ENCODE measurements at regions not wholly inside any gene's neighbourhood (a gene's known extent, or its start where the extent isn't known, plus 50 kb on each side); places are given as distances from the start of the nearest gene placed in this dataset.

- CTCF ChIA-PET = interaction anchor here (0.6 kb wide), 1 partner anchor 47 kb away, joined by 4 read pairs; no protein-coding TSS in a partner anchor
- intact Hi-C loops (cut with micrococcal nuclease; ENCODE audit: unreplicated experiment) = no loop called here
- DNase-seq = no peak
Measured at GRCh38 chr5:126334760-126335159, 88.4 kb upstream of the GRAMD2B start.

GRCh38 chr5:126335886-126336285, 87.3 kb upstream of the GRAMD2B start:
- H3K27ac Mint-ChIP-seq (ENCODE audit: unreplicated experiment) = no peak overlapping the region
- peaks cover 3% of the 10 kb centered on the region for H3K27me3 Mint-ChIP-seq (ENCODE audit: insufficient read depth, unreplicated experiment)
- Histone ChIP-seq H3K36me3 (ENCODE audit: control insufficient read depth, insufficient read depth, low read length) (no peaks in the 10 kb centered on the region), H3K4me1 (no peaks in the 10 kb centered on the region), H3K4me3 (ENCODE audit: low read depth, low read length) (no peak overlapping the region), H3K9me3 (no peaks in the 10 kb centered on the region), H3K27me3 (replicated peaks; ENCODE audit: control insufficient read depth, insufficient read depth, low read length) (no peaks in the 10 kb centered on the region)
- intact Hi-C loops (cut with micrococcal nuclease; ENCODE audit: unreplicated experiment) = no loop called here
- CTCF ChIA-PET = no interaction called here
- no peaks in the 10 kb centered on the region for H3K4me1 Mint-ChIP-seq (ENCODE audit: low read depth, unreplicated experiment)
- no peak overlapping the region for H3K4me3 Mint-ChIP-seq (ENCODE audit: unreplicated experiment)
- H3K36me3 Mint-ChIP-seq (ENCODE audit: insufficient read depth, unreplicated experiment) = no peaks in the 10 kb centered on the region
- POLR2A ChIA-PET = no interaction called here
- TF ChIP-seq, protein P1, sequence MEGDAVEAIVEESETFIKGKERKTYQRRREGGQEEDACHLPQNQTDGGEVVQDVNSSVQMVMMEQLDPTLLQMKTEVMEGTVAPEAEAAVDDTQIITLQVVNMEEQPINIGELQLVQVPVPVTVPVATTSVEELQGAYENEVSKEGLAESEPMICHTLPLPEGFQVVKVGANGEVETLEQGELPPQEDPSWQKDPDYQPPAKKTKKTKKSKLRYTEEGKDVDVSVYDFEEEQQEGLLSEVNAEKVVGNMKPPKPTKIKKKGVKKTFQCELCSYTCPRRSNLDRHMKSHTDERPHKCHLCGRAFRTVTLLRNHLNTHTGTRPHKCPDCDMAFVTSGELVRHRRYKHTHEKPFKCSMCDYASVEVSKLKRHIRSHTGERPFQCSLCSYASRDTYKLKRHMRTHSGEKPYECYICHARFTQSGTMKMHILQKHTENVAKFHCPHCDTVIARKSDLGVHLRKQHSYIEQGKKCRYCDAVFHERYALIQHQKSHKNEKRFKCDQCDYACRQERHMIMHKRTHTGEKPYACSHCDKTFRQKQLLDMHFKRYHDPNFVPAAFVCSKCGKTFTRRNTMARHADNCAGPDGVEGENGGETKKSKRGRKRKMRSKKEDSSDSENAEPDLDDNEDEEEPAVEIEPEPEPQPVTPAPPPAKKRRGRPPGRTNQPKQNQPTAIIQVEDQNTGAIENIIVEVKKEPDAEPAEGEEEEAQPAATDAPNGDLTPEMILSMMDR (IDR thresholded peaks at IDR 0.05; ENCODE audit: insufficient read depth in 1 of 2, low read depth in 1 of 2, low read length in 1 of 2, severe bottlenecking in 1 of 2, unreplicated experiment in 1 of 2) = no peak
- DNase-seq = no peak
- BruUV-seq (replicated peaks) = no TSS peak
- H3K9me3 Mint-ChIP-seq (ENCODE audit: unreplicated experiment) = no peaks in the 10 kb centered on the region

More at GRCh38 chr5:126334760-126335159, 88.4 kb upstream of the GRAMD2B start:
- Mint-ChIP-seq H3K27ac (ENCODE audit: unreplicated experiment) (no peak overlapping the region), H3K27me3 (ENCODE audit: insufficient read depth, unreplicated experiment) (peaks cover 3% of the 10 kb centered on the region), H3K36me3 (ENCODE audit: insufficient read depth, unreplicated experiment) (no peaks in the 10 kb centered on the region), H3K9me3 (ENCODE audit: unreplicated experiment) (no peaks in the 10 kb centered on the region), H3K4me1 (ENCODE audit: low read depth, unreplicated experiment) (no peaks in the 10 kb centered on the region), H3K4me3 (ENCODE audit: unreplicated experiment) (no peak overlapping the region)
- Histone ChIP-seq H3K36me3 (ENCODE audit: control insufficient read depth, insufficient read depth, low read length) (no peaks in the 10 kb centered on the region), H3K4me3 (ENCODE audit: low read depth, low read length) (no peak overlapping the region), H3K9me3 (no peaks in the 10 kb centered on the region), H3K27me3 (replicated peaks; ENCODE audit: control insufficient read depth, insufficient read depth, low read length) (no peaks in the 10 kb centered on the region), H3K4me1 (no peaks in the 10 kb centered on the region)
- BruUV-seq (replicated peaks) = no TSS peak
- TF ChIP-seq, protein P1 (IDR thresholded peaks at IDR 0.05; ENCODE audit: insufficient read depth in 1 of 2, low read depth in 1 of 2, low read length in 1 of 2, severe bottlenecking in 1 of 2, unreplicated experiment in 1 of 2) = no peak
- POLR2A ChIA-PET = no interaction called here

GRCh38 chr5:126338635-126339034, 84.6 kb upstream of the GRAMD2B start:
- H3K27me3 ChIP-seq (replicated peaks; ENCODE audit: control insufficient read depth, insufficient read depth, low read length) = no peaks in the 10 kb centered on the region
- CTCF ChIA-PET = interaction anchor here (0.7 to 2.4 kb wide), 6 partner anchors 11 to 257 kb away, joined by 3 to 12 read pairs (median 4); partner anchors contain the start of gene ALDH7A1
- no peak overlapping the region for H3K27ac Mint-ChIP-seq (ENCODE audit: unreplicated experiment)
- H3K9me3 ChIP-seq = no peaks in the 10 kb centered on the region
- no peaks in the 10 kb centered on the region for H3K9me3 Mint-ChIP-seq (ENCODE audit: unreplicated experiment)
- H3K4me1 ChIP-seq = no peaks in the 10 kb centered on the region
- POLR2A ChIA-PET = no interaction called here
- H3K4me3 ChIP-seq (ENCODE audit: low read depth, low read length) = no peak overlapping the region
- intact Hi-C loops (cut with micrococcal nuclease; ENCODE audit: unreplicated experiment) = loop anchor here (1.0 kb wide), 3 partner anchors 201 to 263 kb away; partner anchors contain the start of gene ALDH7A1
- TF ChIP-seq, protein P1 (IDR thresholded peaks at IDR 0.05; ENCODE audit: insufficient read depth in 1 of 2, low read depth in 1 of 2, low read length in 1 of 2, severe bottlenecking in 1 of 2, unreplicated experiment in 1 of 2) = no peak
- no peak overlapping the region for H3K4me3 Mint-ChIP-seq (ENCODE audit: unreplicated experiment)
- no peak for DNase-seq
- peaks cover 2% of the 10 kb centered on the region for H3K27me3 Mint-ChIP-seq (ENCODE audit: insufficient read depth, unreplicated experiment)
- H3K36me3 Mint-ChIP-seq (ENCODE audit: insufficient read depth, unreplicated experiment) = no peaks in the 10 kb centered on the region
- H3K4me1 Mint-ChIP-seq (ENCODE audit: low read depth, unreplicated experiment) = no peaks in the 10 kb centered on the region
- no peaks in the 10 kb centered on the region for H3K36me3 ChIP-seq (ENCODE audit: control insufficient read depth, insufficient read depth, low read length)
- no TSS peak for BruUV-seq (replicated peaks)
